Fibroblast of skin of left biceps (primary cell): ENCODE measurements at regions not wholly inside any gene's neighbourhood (a gene's known extent, or its start where the extent isn't known, plus 50 kb on each side); places are given as distances from the start of the nearest gene placed in this dataset.
A peak's percentile ranks its signal among the peaks of the same experiment; 100 is the strongest.

Experiments used
- DNase-seq, 2 experiments: peaks; one replicate each; pipeline ENCODE4 v3.0.0-alpha.2; 2013; ENCODE audit warnings: low read depth in 2 of 2

- DNase-seq, result no peak
These were observed 188.1 kb upstream of the CDKN3 start for GRCh38 chr14:54208751-54209150.

GRCh38 chr14:54209511-54210250 lies 187.1 kb upstream of the CDKN3 start:
- DNase-seq, result peak; percentile 42 to 49

- DNase-seq, result peak; percentile 60 to 64
These were observed 185.1 kb upstream of the CDKN3 start for GRCh38 chr14:54211551-54212308.

- DNase-seq, result no peak
These were observed 183.3 kb upstream of the CDKN3 start for GRCh38 chr14:54213536-54213935.

DNA sequence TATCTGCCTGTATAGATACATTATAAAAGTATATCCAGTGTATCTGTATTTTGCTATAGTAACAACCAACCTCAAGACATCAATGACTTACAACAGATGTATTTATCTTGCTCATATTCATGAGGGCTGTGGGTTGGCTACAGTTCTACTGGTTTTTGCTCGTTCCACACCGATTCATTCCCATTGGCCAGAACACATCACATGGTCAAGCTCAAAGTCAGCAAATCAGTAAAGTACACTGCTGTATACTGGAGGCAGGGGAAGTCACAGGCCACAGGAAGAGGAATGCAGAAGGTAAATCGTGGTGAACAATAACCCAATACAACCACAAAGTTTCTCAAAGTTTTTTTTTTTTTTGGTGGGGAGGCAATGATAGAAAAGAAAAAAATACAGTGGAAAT lies 180.0 kb upstream of the CDKN3 start:
- no peak for DNase-seq

GRCh38 chr14:54219261-54220070 lies 177.3 kb upstream of the CDKN3 start:
- DNase-seq, result no peak

- DNase-seq, result no peak
These were observed 176.6 kb upstream of the CDKN3 start for GRCh38 chr14:54220071-54220703.

- no peak for DNase-seq
These were observed 175.9 kb upstream of the CDKN3 start for GRCh38 chr14:54220704-54221431.

- DNase-seq, result no peak
These were observed 175.4 kb upstream of the CDKN3 start for GRCh38 chr14:54221432-54221803.

DNA sequence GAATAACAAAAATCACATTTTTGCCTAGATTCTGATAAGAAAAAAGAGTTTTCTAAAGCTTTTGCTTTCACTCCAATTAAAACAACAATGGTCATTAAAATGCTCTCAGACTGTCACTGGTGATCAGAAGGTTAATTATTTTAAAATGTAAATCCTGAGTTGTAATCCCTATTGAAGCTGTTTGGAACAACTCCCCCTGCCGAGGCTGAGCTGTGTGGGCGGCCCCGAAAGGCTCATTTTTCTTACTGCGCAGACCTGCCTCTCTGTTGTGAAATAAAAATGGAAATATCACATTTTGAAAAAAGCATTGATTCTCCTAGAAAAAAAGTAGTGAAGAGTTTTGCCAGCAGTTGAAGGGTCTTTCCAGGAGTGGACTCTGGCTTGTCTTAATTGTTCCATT lies 174.8 kb upstream of the CDKN3 start:
- no peak for DNase-seq

- peak; percentile 53 to 72 for DNase-seq
These were observed 172.9 kb upstream of the CDKN3 start for GRCh38 chr14:54223831-54224402.

GRCh38 chr14:54225457-54226060 lies 171.2 kb upstream of the CDKN3 start:
- DNase-seq, result no peak

DNA sequence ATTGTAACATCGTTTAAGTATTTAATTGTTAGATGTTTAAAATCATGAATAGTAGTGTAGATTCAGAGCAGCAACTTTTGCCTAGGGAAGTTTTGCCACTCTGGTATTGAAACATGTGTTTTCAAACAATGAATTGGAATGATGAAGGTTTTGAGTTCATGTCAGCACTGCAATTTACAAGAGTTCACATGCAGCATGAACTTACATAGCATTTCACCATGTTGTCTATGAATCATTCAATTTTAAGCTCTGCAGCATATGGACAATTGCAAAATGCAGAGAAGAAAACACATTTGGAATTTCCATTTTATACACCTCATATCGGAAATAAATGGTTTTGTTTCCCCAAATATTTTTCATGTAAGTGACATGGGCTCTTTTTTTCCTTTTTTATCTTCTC lies 170.7 kb upstream of the CDKN3 start:
- peak; percentile 49 to 53 for DNase-seq

DNA sequence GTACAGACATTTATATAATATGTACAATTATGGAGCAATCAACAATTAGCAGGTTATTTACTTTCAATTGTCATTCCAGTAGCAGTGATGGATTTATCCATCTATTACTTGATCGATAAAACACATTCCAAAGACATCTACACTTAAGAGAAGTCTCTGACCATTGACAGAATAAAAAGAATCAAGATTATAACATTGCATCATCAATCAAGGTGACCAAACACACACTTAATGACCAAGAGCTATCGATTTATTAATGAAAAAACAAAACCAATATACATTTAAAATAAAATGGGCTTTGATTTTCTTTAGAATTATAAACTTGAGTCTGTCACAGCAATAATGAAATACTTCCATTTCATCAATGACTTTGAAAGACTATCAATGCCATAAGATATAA lies 170.2 kb upstream of the CDKN3 start:
- DNase-seq, result no peak

DNA sequence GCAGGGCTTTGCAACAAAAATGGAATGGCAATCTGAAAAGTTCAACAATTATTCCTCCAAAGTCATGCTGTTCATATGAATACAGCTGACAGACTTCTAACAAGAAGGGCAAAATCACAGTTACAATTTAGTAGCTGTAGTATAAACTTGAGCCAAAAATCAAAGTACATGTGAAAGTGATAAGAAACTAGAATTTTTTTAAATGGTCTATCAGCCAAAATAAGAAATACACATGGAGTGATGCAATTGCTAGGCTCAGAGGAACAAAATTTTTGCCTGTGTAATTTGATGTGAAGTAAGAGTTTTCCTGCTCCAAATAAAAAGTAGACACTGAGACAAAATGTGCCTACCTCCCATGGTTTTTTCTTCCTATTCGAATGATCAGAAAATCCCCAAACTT lies 167.7 kb upstream of the CDKN3 start:
- no peak for DNase-seq

- DNase-seq, result no peak
These were observed 166.2 kb upstream of the CDKN3 start for GRCh38 chr14:54230645-54231044.

GRCh38 chr14:54232735-54233134 lies 164.1 kb upstream of the CDKN3 start:
- no peak for DNase-seq

GRCh38 chr14:54241517-54241916 lies 155.3 kb upstream of the CDKN3 start:
- DNase-seq, result no peak

- no peak for DNase-seq
These were observed 145.5 kb upstream of the CDKN3 start for GRCh38 chr14:54251356-54251755.

GRCh38 chr14:54252072-54252730 lies 144.6 kb upstream of the CDKN3 start:
- peak; percentile 15 to 35 for DNase-seq
